Endothelial cell of umbilical vein (primary cell): ENCODE measurements at regions not wholly inside any gene's neighbourhood (a gene's known extent, or its start where the extent isn't known, plus 50 kb on each side); places are given as distances from the start of the nearest gene placed in this dataset.
"Not testable (repeated sequence)": the region's sequence is repeated elsewhere in the genome, so short reads cannot be mapped to it uniquely, and the experiment has no call there.

Experiments used
- BruUV-seq: library from RNA; stranded (reverse); fragments of 400-500 nt; replicated peaks from 2 replicates; lab custom pipeline; 2021; lab: Mats Ljungman, UMichigan
- CTCF ChIA-PET: fragments of 300-600, 350-600 bp; sonication (Branson Sonifier 250); formaldehyde crosslinking; loops from one replicate; lab custom pipeline; 2021; ENCODE audit warnings: antibody characterized with exemption, inconsistent platforms; lab: Charles Lee
- POLR2A ChIA-PET: fragments of 300-600, 350-600 bp; sonication (Branson Sonifier 250); formaldehyde crosslinking; loops from one replicate; lab custom pipeline; 2021; ENCODE audit warnings: antibody characterized with exemption, inconsistent platforms; lab: Charles Lee
- DNase-seq: peaks from one replicate; pipeline ENCODE4 v3.0.0-alpha.2; 2011; ENCODE audit warnings: low read depth, low spot score
- FAIRE-seq: peaks from 2 replicates; lab custom pipeline; 2011; peaks lifted over from hg19 to GRCh38; lab: Jason Lieb, UNC
- H2AFZ ChIP-seq: 2 replicates; pipeline ENCODE4 v1.6.0; 2012; ENCODE audit warnings: low read depth, low read length, control low read depth, inconsistent platforms
- H3K27ac ChIP-seq: 2 replicates; pipeline ENCODE4 v1.5.1; 2011; ENCODE audit warnings: low read depth, mild to moderate bottlenecking, control low read depth, low read length, moderate library complexity; ENCODE audit not compliant: insufficient read depth
- H3K27me3 ChIP-seq, 2 experiments: 2 replicates each; pipeline versions ENCODE4 v1.6.0 to v1.6.1; 2011; ENCODE audit warnings: low read length in 2 of 2, mixed read lengths in 1 of 2; ENCODE audit not compliant: control insufficient read depth in 2 of 2, insufficient read depth in 2 of 2
- H3K36me3 ChIP-seq, 2 experiments: 2 replicates in 1 of 2; 3 replicates in 1 of 2; pipeline ENCODE4 v1.5.1; 2011; ENCODE audit warnings: low read length in 2 of 2, mild to moderate bottlenecking in 1 of 2, moderate library complexity in 1 of 2; ENCODE audit not compliant: control insufficient read depth in 2 of 2, insufficient read depth in 2 of 2; ENCODE audit errors: extremely low read depth in 1 of 2
- H3K4me1 ChIP-seq: 3 replicates; pipeline ENCODE4 v1.5.1; 2011; ENCODE audit warnings: mild to moderate bottlenecking, low read length; ENCODE audit not compliant: control insufficient read depth, insufficient read depth; ENCODE audit errors: extremely low read depth
- H3K4me2 ChIP-seq: 2 replicates; pipeline ENCODE4 v1.6.1; 2011; ENCODE audit warnings: low read length, control low read depth, mixed read lengths; ENCODE audit not compliant: insufficient read depth
- H3K4me3 ChIP-seq, 3 experiments: fragments of 200-600 bp in 1 of 3; sonication (generic), shearing (Covaris generic) in 1 of 3; replicated peaks in 1 of 3; 2 replicates each; pipeline ENCODE4 v1.5.1; 2011 to 2016; ENCODE audit warnings: control low read depth in 3 of 3, low read length in 3 of 3, mild to moderate bottlenecking in 2 of 3, inconsistent platforms in 1 of 3, low read depth in 1 of 3, moderate library complexity in 1 of 3; ENCODE audit not compliant: insufficient read depth in 1 of 3
- H3K79me2 ChIP-seq: 2 replicates; pipeline ENCODE4 v1.6.0; 2012; ENCODE audit warnings: low read length, inconsistent platforms; ENCODE audit not compliant: control insufficient read depth, insufficient read depth
- H3K9ac ChIP-seq: replicated peaks from 2 replicates; pipeline ENCODE3; 2011; ENCODE audit warnings: low read length, control low read depth; ENCODE audit not compliant: insufficient read depth; ENCODE audit errors: extremely low read depth
- H3K9me1 ChIP-seq: replicated peaks from 3 replicates; pipeline ENCODE4 v1.6.0; 2011; ENCODE audit warnings: mild to moderate bottlenecking, low read length; ENCODE audit not compliant: control insufficient read depth, insufficient read depth; ENCODE audit errors: extremely low read depth
- H3K9me3 ChIP-seq: replicated peaks from 2 replicates; pipeline ENCODE4 v1.5.1; 2012; ENCODE audit warnings: low read length, inconsistent platforms; ENCODE audit not compliant: control insufficient read depth, insufficient read depth
- H4K20me1 ChIP-seq: replicated peaks from 2 replicates; pipeline ENCODE3; 2011; ENCODE audit warnings: mild to moderate bottlenecking, low read length; ENCODE audit not compliant: control insufficient read depth, insufficient read depth; ENCODE audit errors: extremely low read depth
- EZH2 ChIP-seq: IDR thresholded peaks from 2 replicates; pipeline ENCODE4 v1.6.1; 2012; ENCODE audit warnings: borderline replicate concordance, low read depth, mild to moderate bottlenecking, moderate library complexity, low read length, inconsistent platforms; ENCODE audit not compliant: severe bottlenecking
- FOS ChIP-seq: IDR thresholded peaks from 2 replicates; pipeline ENCODE4 v1.6.1; 2011; ENCODE audit warnings: mild to moderate bottlenecking, low read length, moderate library complexity, borderline replicate concordance; ENCODE audit not compliant: insufficient read depth
- GATA2 ChIP-seq: IDR thresholded peaks from 2 replicates; pipeline ENCODE4 v1.7.0; 2011; ENCODE audit warnings: low read depth, mild to moderate bottlenecking, moderate library complexity, mixed read lengths, low read length; ENCODE audit not compliant: insufficient read length, insufficient read depth
- JUN ChIP-seq: IDR thresholded peaks from 2 replicates; pipeline ENCODE4 v1.6.1; 2011; ENCODE audit warnings: borderline replicate concordance, low read depth; ENCODE audit not compliant: insufficient read length, insufficient read depth
- MYC ChIP-seq: IDR thresholded peaks from one replicate; pipeline ENCODE4 v1.6.1; 2011; ENCODE audit warnings: mild to moderate bottlenecking, low read depth, low read length
- POLR2A ChIP-seq: IDR thresholded peaks from 2 replicates; pipeline ENCODE4 v1.6.1; 2012; ENCODE audit warnings: low read depth, mild to moderate bottlenecking, control low read depth, low read length
- POLR2AphosphoS5 ChIP-seq: IDR thresholded peaks from 2 replicates; pipeline ENCODE4 v1.6.1; 2012; ENCODE audit warnings: low read depth, mild to moderate bottlenecking, control low read depth, low read length, moderate library complexity; ENCODE audit not compliant: insufficient read depth
- dilution Hi-C: fragments of 300-500 bp; cut with MboI; formaldehyde crosslinking; loops from one replicate; pipeline ENCODE4 v1.15.0; 2019; ENCODE audit warnings: low sequenced_read_pairs; ENCODE audit not compliant: extremely low pct_ligation_motif_present
- intact Hi-C: fragments of 100-400 bp; cut with micrococcal nuclease; formaldehyde crosslinking; loops from one replicate; pipeline ENCODE4 v1.10.0; 2022
- TF ChIP-seq, protein P1 (sequence below): IDR thresholded peaks from 2 replicates; pipeline ENCODE4 v1.6.1; 2011; ENCODE audit not compliant: insufficient read depth, insufficient read length
- TF ChIP-seq, protein P2 (sequence below), 2 donors: IDR thresholded peaks; 1 replicate in 1 of 2; 2 replicates in 1 of 2; pipeline ENCODE4 v1.5.1; 2011; ENCODE audit warnings: low read length in 2 of 2, mild to moderate bottlenecking in 2 of 2, moderate library complexity in 2 of 2, control low read depth in 1 of 2, inconsistent platforms in 1 of 2, low read depth in 1 of 2; ENCODE audit not compliant: insufficient read depth in 1 of 2; ENCODE audit errors: extremely low read depth in 1 of 2

DNA sequence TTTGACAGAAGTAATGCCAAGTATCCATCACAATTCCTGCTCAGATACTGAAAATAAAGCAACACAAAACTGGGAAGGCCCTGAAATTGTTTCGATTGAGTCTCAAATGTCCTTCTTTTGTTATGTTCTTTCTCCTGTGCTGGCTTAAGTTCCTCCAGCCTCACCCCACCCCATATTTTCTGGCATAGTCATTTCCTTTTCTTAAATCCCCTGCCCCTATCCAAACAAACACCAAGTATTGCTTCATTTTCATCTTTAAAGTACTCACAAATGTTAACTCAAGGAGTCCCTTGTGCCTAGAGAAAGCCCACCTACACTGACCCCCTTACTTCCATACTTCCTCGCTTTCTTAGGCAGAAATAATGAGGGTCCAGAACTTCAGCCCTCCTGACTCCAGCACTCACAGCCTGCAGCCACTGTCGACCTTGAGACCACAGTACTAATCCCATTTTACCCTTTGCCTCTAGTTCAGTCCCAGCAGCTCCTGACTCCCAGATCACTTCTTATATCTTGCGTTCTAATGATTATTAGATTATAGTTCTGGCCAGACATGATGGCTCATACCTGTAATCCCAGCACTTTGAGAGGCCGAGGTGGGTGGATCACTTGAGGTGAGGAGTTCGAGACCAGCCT lies 73.2 kb upstream of the ST8SIA6 start:
- H2AFZ ChIP-seq, result peak overlapping the region; percentile 71
- TF ChIP-seq, protein P1, sequence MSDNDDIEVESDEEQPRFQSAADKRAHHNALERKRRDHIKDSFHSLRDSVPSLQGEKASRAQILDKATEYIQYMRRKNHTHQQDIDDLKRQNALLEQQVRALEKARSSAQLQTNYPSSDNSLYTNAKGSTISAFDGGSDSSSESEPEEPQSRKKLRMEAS, result no peak
- TF ChIP-seq MYC (no peak), POLR2AphosphoS5 (peak; percentile 68), EZH2 (no peak), JUN (peak; percentile 82), FOS (peak; percentile 72), POLR2A (peak; percentile 21), GATA2 (peak; percentile 36)
- TF ChIP-seq, protein P2, sequence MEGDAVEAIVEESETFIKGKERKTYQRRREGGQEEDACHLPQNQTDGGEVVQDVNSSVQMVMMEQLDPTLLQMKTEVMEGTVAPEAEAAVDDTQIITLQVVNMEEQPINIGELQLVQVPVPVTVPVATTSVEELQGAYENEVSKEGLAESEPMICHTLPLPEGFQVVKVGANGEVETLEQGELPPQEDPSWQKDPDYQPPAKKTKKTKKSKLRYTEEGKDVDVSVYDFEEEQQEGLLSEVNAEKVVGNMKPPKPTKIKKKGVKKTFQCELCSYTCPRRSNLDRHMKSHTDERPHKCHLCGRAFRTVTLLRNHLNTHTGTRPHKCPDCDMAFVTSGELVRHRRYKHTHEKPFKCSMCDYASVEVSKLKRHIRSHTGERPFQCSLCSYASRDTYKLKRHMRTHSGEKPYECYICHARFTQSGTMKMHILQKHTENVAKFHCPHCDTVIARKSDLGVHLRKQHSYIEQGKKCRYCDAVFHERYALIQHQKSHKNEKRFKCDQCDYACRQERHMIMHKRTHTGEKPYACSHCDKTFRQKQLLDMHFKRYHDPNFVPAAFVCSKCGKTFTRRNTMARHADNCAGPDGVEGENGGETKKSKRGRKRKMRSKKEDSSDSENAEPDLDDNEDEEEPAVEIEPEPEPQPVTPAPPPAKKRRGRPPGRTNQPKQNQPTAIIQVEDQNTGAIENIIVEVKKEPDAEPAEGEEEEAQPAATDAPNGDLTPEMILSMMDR (IDR thresholded peaks at IDR 0.05; ENCODE audit: extremely low read depth in 1 of 2, insufficient read depth in 1 of 2, low read depth in 1 of 2, low read length in 2 of 2), result no peak
- DNase-seq (peak; percentile 87), FAIRE-seq (peak; percentile 90)
- H3K27ac ChIP-seq, result peak overlapping the region; percentile 98
- H3K4me1 ChIP-seq, result peaks cover 23% of the 10 kb centered on the region
- H3K9ac ChIP-seq, result peak overlapping the region; percentile 58
- H3K9me1 ChIP-seq, result no peaks in the 10 kb centered on the region
- H3K79me2 ChIP-seq, result no peaks in the 10 kb centered on the region
- intact Hi-C loops (loop anchor here (1.0 to 5.0 kb wide), 3 partner anchors 15 to 95 kb away; no protein-coding TSS in a partner anchor), dilution Hi-C loops (no loop called here)
- H3K36me3 ChIP-seq, result no peaks in the 10 kb centered on the region
- no peaks in the 10 kb centered on the region for H3K9me3 ChIP-seq
- ChIA-PET CTCF (interaction anchor here (0.8 to 1.4 kb wide), 2 partner anchors 8 to 15 kb away, joined by 3 to 4 read pairs; no protein-coding TSS in a partner anchor), POLR2A (no interaction called here)
- peak overlapping the region; percentile 25 for H3K4me2 ChIP-seq
- no peaks in the 10 kb centered on the region for H4K20me1 ChIP-seq
- no peak overlapping the region for H3K4me3 ChIP-seq
- H3K27me3 ChIP-seq, result no peaks in the 10 kb centered on the region
- BruUV-seq, result TSS peak; percentile 84

DNA sequence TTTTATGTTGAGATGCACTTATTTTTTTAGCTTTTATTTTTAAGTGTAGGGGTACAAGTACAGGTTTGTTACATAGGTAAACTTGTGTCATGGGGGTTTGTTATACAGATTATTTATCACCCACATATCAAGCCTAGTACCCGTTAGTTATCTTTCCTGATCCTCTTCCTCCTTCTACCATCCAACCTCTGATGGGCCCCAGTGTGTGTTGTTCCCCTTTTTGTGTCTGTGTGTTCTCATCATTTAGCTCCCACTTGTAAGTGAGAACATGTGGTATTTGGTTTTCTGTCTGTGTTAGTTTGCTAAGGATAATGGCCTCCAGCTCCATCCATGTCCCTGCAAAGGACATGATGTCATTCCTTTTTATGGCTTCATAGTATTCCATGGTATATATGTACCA lies 72.2 kb upstream of the ST8SIA6 start:
- H3K9me1 ChIP-seq, BruUV-seq, H3K4me2 ChIP-seq, H3K4me3 ChIP-seq, H4K20me1 ChIP-seq, POLR2A ChIA-PET, H3K27me3 ChIP-seq, DNase-seq, H3K9me3 ChIP-seq, dilution Hi-C loops, FAIRE-seq, H3K79me2 ChIP-seq, H3K36me3 ChIP-seq, H3K9ac ChIP-seq, H2AFZ ChIP-seq: not testable (repeated sequence)
- Histone ChIP-seq H3K4me1 (peaks cover 23% of the 10 kb centered on the region), H3K27ac (peak overlapping the region; percentile 98)
- CTCF ChIA-PET, result interaction anchor here (0.9 to 1.4 kb wide), 2 partner anchors 10 to 14 kb away, joined by 4 read pairs; no protein-coding TSS in a partner anchor
- intact Hi-C loops, result loop anchor here (5.0 kb wide), 1 partner anchor 94 kb away; no protein-coding TSS in a partner anchor
